NCI-H82 treated with DMSO at 0.1 percent for 48 hours (cell line): ENCODE measurements at regions not wholly inside any gene's neighbourhood (a gene's known extent, or its start where the extent isn't known, plus 50 kb on each side); places are given as distances from the start of the nearest gene placed in this dataset.

ENCODE experiments used
- DNase-seq: peaks from one replicate; lab custom pipeline; 2025; ENCODE audit not compliant: unreplicated experiment; lab: John Stamatoyannopoulos, UW

GRCh38 chr4:43343298-43343697 lies 450.8 kb downstream of the GRXCR1 start:
- no peak for DNase-seq

- DNase-seq: no peak
Measured at GRCh38 chr4:43345323-43345925, 452.9 kb downstream of the GRXCR1 start.

- no peak for DNase-seq
Measured at GRCh38 chr4:43348591-43348990, 456.1 kb downstream of the GRXCR1 start.

GRCh38 chr4:43351970-43352806 lies 459.7 kb downstream of the GRXCR1 start:
- no peak for DNase-seq

- no peak for DNase-seq
Measured at GRCh38 chr4:43352859-43353258, 460.3 kb downstream of the GRXCR1 start.

GRCh38 chr4:43353552-43353951 lies 461.0 kb downstream of the GRXCR1 start:
- no peak for DNase-seq

GRCh38 chr4:43356786-43357185 lies 464.3 kb downstream of the GRXCR1 start:
- no peak for DNase-seq

- DNase-seq: no peak
Measured at GRCh38 chr4:43357252-43357974, 464.9 kb downstream of the GRXCR1 start.

- DNase-seq: no peak
Measured at GRCh38 chr4:43360296-43360695, 467.8 kb downstream of the GRXCR1 start.

GRCh38 chr4:43362875-43363636 lies 470.5 kb downstream of the GRXCR1 start:
- no peak for DNase-seq

GRCh38 chr4:43369036-43369594 lies 476.6 kb downstream of the GRXCR1 start:
- DNase-seq: no peak

GRCh38 chr4:43373201-43373600 lies 480.7 kb downstream of the GRXCR1 start:
- no peak for DNase-seq

GRCh38 chr4:43374216-43374751 lies 481.8 kb downstream of the GRXCR1 start:
- peak; percentile 14 for DNase-seq

- no peak for DNase-seq
Measured at GRCh38 chr4:43379016-43379415, 486.5 kb downstream of the GRXCR1 start.

- no peak for DNase-seq
Measured at GRCh38 chr4:43380093-43380492, 487.6 kb downstream of the GRXCR1 start.

- no peak for DNase-seq
Measured at GRCh38 chr4:43391069-43391468, 498.6 kb downstream of the GRXCR1 start.

GRCh38 chr4:43394976-43395375 lies 502.5 kb downstream of the GRXCR1 start:
- no peak for DNase-seq

- DNase-seq: no peak
Measured at GRCh38 chr4:43399726-43400125, 507.2 kb downstream of the GRXCR1 start.

- DNase-seq: no peak
Measured at GRCh38 chr4:43402393-43402792, 509.9 kb downstream of the GRXCR1 start.

GRCh38 chr4:43410636-43411035 lies 518.1 kb downstream of the GRXCR1 start:
- no peak for DNase-seq

- DNase-seq: no peak
Measured at GRCh38 chr4:43411226-43411625, 518.7 kb downstream of the GRXCR1 start.
